HepG2 (cell line): ENCODE measurements at regions not wholly inside any gene's neighbourhood (a gene's known extent, or its start where the extent isn't known, plus 50 kb on each side); places are given as distances from the start of the nearest gene placed in this dataset.

Source experiments
- AHR ChIP-seq: IDR thresholded peaks from 2 replicates; pipeline ENCODE4 v1.6.1; 2018; ENCODE audit warnings: missing genetic modification reagents, missing compliant biosample characterization
- DRAP1 ChIP-seq: IDR thresholded peaks from 2 replicates; pipeline ENCODE4 v1.6.1; 2016; ENCODE audit warnings: missing genetic modification reagents, missing compliant biosample characterization
- FOSL2 ChIP-seq: sonication (generic); formaldehyde crosslinking; IDR thresholded peaks from 2 replicates; pipeline ENCODE4 v1.4.0; 2020; ENCODE audit warnings: missing genetic modification reagents
- MAF1 ChIP-seq: sonication (generic); formaldehyde crosslinking; IDR thresholded peaks from 2 replicates; pipeline ENCODE4 v1.5.0; 2020; ENCODE audit warnings: missing genetic modification reagents, borderline replicate concordance
- NCOA1 ChIP-seq: sonication (generic); formaldehyde crosslinking; IDR thresholded peaks from 2 replicates; pipeline ENCODE4 v1.9.0; 2021; ENCODE audit warnings: missing genetic modification reagents
- ZBTB2 ChIP-seq: sonication (generic); formaldehyde crosslinking; IDR thresholded peaks from 2 replicates; pipeline ENCODE4 v1.8.0; 2022; ENCODE audit warnings: low read depth, missing genetic modification reagents
- ZGPAT ChIP-seq: IDR thresholded peaks from 2 replicates; pipeline ENCODE4 v1.6.1; 2016; ENCODE audit warnings: mild to moderate bottlenecking
- ZHX1 ChIP-seq: sonication (generic); formaldehyde crosslinking; IDR thresholded peaks from 2 replicates; pipeline ENCODE4 v1.8.1; 2022; ENCODE audit warnings: low read depth, mild to moderate bottlenecking, missing genetic modification reagents
- ZNF280D ChIP-seq: sonication (generic); formaldehyde crosslinking; IDR thresholded peaks from 2 replicates; pipeline ENCODE4 v1.5.1; 2020; ENCODE audit warnings: mild to moderate bottlenecking, missing genetic modification reagents
- ZNF34 ChIP-seq: sonication (generic); formaldehyde crosslinking; IDR thresholded peaks from 2 replicates; pipeline ENCODE4 v1.4.0; 2020; ENCODE audit warnings: mild to moderate bottlenecking, missing genetic modification reagents, borderline replicate concordance
- ZNF430 ChIP-seq: sonication (generic); formaldehyde crosslinking; IDR thresholded peaks from 2 replicates; pipeline ENCODE4 v1.9.0; 2021; ENCODE audit warnings: mild to moderate bottlenecking, missing genetic modification reagents
- ZNF512 ChIP-seq: sonication (generic); formaldehyde crosslinking; IDR thresholded peaks from 2 replicates; pipeline ENCODE4 v1.4.0; 2020; ENCODE audit warnings: mild to moderate bottlenecking, missing genetic modification reagents
- ZNF530 ChIP-seq: sonication (generic); formaldehyde crosslinking; IDR thresholded peaks from 2 replicates; pipeline ENCODE4 v1.5.0; 2020; ENCODE audit warnings: low read depth, mild to moderate bottlenecking, missing genetic modification reagents
- ZNF597 ChIP-seq: sonication (generic); formaldehyde crosslinking; IDR thresholded peaks from 2 replicates; pipeline ENCODE4 v1.5.0; 2020; ENCODE audit warnings: missing genetic modification reagents
- ZNF737 ChIP-seq: sonication (generic); formaldehyde crosslinking; IDR thresholded peaks from 2 replicates; pipeline ENCODE4 v1.5.0; 2020; ENCODE audit warnings: missing genetic modification reagents, mild to moderate bottlenecking, borderline replicate concordance

- TF ChIP-seq DRAP1 = no peak; the same call in 1 of the 2 replicates
- no peak for TF ChIP-seq ZNF530 (CRISPR knock-in tag)
- no peak for TF ChIP-seq ZNF430
- TF ChIP-seq ZBTB2 (CRISPR knock-in tag) = no peak
- TF ChIP-seq ZNF34 = no peak
- no peak for TF ChIP-seq ZNF280D (CRISPR knock-in tag)
- TF ChIP-seq ZGPAT (CRISPR knock-in tag) = peak; percentile 60; the same call in 1 of the 2 replicates
- peak; percentile 64 for TF ChIP-seq FOSL2 (CRISPR knock-in tag)
- no peak for TF ChIP-seq ZNF512 (CRISPR knock-in tag)
- TF ChIP-seq ZHX1 = peak; percentile 73; the same call in 1 of the 2 replicates
- no peak for TF ChIP-seq MAF1 (CRISPR knock-in tag)
- no peak for TF ChIP-seq NCOA1 (CRISPR knock-in tag)
- no peak for TF ChIP-seq ZNF737 (CRISPR knock-in tag)
- no peak for TF ChIP-seq AHR (CRISPR knock-in tag)
- no peak for TF ChIP-seq ZNF597
These were observed 60.9 kb upstream of the ACSM6 start (continued) for GRCh38 chr10:95133016-95133752.
